Dermis blood vessel endothelial cell (primary cell): ENCODE measurements at regions not wholly inside any gene's neighbourhood (a gene's known extent, or its start where the extent isn't known, plus 50 kb on each side); places are given as distances from the start of the nearest gene placed in this dataset.
A peak's percentile ranks its signal among the peaks of the same experiment; 100 is the strongest.
"Not testable (repeated sequence)": the region's sequence is repeated elsewhere in the genome, so short reads cannot be mapped to it uniquely, and the experiment has no call there.

Source experiments
- DNase-seq: peaks from one replicate; pipeline ENCODE4 v3.0.0; 2010

- DNase-seq = no peak
These were observed 179.3 kb upstream of the FZD8 start for GRCh38 chr10:35821339-35821911.

- no peak for DNase-seq
These were observed 177.6 kb upstream of the FZD8 start for GRCh38 chr10:35819736-35820135.

- no peak for DNase-seq
These were observed 176.9 kb upstream of the FZD8 start for GRCh38 chr10:35819011-35819410.

GRCh38 chr10:35817109-35817508, 175.0 kb upstream of the FZD8 start:
- not testable (repeated sequence) for DNase-seq

- no peak for DNase-seq
These were observed 171.1 kb upstream of the FZD8 start for GRCh38 chr10:35813219-35813618.

- no peak for DNase-seq
These were observed 166.2 kb upstream of the FZD8 start for GRCh38 chr10:35808344-35808743.

GRCh38 chr10:35803046-35803445, 160.9 kb upstream of the FZD8 start:
- DNase-seq = no peak

- no peak for DNase-seq
These were observed 155.1 kb upstream of the FZD8 start for GRCh38 chr10:35797187-35797586.

- peak; percentile 70 for DNase-seq
These were observed 153.2 kb upstream of the FZD8 start for GRCh38 chr10:35795131-35795824.

GRCh38 chr10:35794703-35795102, 152.6 kb upstream of the FZD8 start:
- no peak for DNase-seq

GRCh38 chr10:35792291-35792690, 150.2 kb upstream of the FZD8 start:
- DNase-seq = no peak

GRCh38 chr10:35789996-35790395, 147.9 kb upstream of the FZD8 start:
- DNase-seq = no peak

GRCh38 chr10:35784751-35785150, 142.7 kb upstream of the FZD8 start:
- peak; percentile 6 for DNase-seq

- DNase-seq = peak; percentile 5
These were observed 141.3 kb upstream of the FZD8 start for GRCh38 chr10:35783305-35783838.

- DNase-seq = peak; percentile 22
These were observed 139.5 kb upstream of the FZD8 start for GRCh38 chr10:35781643-35782035.

- peak; percentile 28 for DNase-seq
These were observed 139.0 kb upstream of the FZD8 start for GRCh38 chr10:35780970-35781642.

GRCh38 chr10:35778306-35778705, 136.2 kb upstream of the FZD8 start:
- DNase-seq = peak; percentile 49

- not testable (repeated sequence) for DNase-seq
These were observed 134.5 kb upstream of the FZD8 start for GRCh38 chr10:35776557-35776956.

- no peak for DNase-seq
These were observed 132.0 kb upstream of the FZD8 start for GRCh38 chr10:35774109-35774508.

- no peak for DNase-seq
These were observed 128.8 kb upstream of the FZD8 start for GRCh38 chr10:35770817-35771355.

- no peak for DNase-seq
These were observed 127.7 kb upstream of the FZD8 start for GRCh38 chr10:35769795-35770194.

GRCh38 chr10:35768731-35769130, 126.6 kb upstream of the FZD8 start:
- no peak for DNase-seq

- no peak for DNase-seq
These were observed 125.9 kb upstream of the FZD8 start for GRCh38 chr10:35768011-35768410.

GRCh38 chr10:35765996-35766395, 123.9 kb upstream of the FZD8 start:
- no peak for DNase-seq
